Epithelial cell of esophagus (primary cell): ENCODE measurements at regions not wholly inside any gene's neighbourhood (a gene's known extent, or its start where the extent isn't known, plus 50 kb on each side); places are given as distances from the start of the nearest gene placed in this dataset.

Source experiments
- DNase-seq: peaks from one replicate; pipeline ENCODE4 v3.0.0; 2010; ENCODE audit warnings: low read depth
- H3K4me3 ChIP-seq: 2 replicates; pipeline ENCODE4 v1.5.1; 2011; ENCODE audit warnings: mild to moderate bottlenecking, low read length, control low read depth
- TF ChIP-seq, protein P1 (sequence below): IDR thresholded peaks from 2 replicates; pipeline ENCODE4 v1.5.1; 2011; ENCODE audit warnings: low read depth, mild to moderate bottlenecking, low read length, control low read depth, inconsistent platforms; ENCODE audit not compliant: insufficient read depth; ENCODE audit errors: missing control alignments

GRCh38 chr12:17507336-17507735 lies 582.7 kb downstream of the RERGL start:
- no peak overlapping the region for H3K4me3 ChIP-seq
- DNase-seq, result no peak
- TF ChIP-seq, protein P1, sequence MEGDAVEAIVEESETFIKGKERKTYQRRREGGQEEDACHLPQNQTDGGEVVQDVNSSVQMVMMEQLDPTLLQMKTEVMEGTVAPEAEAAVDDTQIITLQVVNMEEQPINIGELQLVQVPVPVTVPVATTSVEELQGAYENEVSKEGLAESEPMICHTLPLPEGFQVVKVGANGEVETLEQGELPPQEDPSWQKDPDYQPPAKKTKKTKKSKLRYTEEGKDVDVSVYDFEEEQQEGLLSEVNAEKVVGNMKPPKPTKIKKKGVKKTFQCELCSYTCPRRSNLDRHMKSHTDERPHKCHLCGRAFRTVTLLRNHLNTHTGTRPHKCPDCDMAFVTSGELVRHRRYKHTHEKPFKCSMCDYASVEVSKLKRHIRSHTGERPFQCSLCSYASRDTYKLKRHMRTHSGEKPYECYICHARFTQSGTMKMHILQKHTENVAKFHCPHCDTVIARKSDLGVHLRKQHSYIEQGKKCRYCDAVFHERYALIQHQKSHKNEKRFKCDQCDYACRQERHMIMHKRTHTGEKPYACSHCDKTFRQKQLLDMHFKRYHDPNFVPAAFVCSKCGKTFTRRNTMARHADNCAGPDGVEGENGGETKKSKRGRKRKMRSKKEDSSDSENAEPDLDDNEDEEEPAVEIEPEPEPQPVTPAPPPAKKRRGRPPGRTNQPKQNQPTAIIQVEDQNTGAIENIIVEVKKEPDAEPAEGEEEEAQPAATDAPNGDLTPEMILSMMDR, result no peak

DNA sequence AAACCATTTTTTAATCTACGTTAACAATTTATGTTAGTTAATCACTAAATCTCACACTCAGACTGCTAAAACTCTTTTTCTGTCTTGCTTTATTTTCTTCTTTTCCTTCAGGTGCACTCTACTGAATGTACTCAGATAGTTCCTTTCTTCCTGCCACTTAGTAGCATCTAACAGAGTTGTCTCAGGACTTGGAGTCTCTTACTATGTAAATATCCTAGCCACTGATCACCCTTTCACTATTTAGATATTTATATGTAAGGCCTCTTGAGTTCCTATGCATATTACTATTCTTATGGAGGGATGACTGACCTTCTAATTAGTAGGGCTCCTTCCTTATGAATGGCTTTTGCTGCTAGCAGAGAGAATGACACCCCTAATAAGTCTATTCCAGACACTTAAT lies 586.3 kb downstream of the RERGL start:
- no peak for DNase-seq
- TF ChIP-seq, protein P1, result no peak
- no peak overlapping the region for H3K4me3 ChIP-seq

GRCh38 chr12:17489452-17489851 lies 600.5 kb downstream of the RERGL start:
- DNase-seq, result no peak
- no peak overlapping the region for H3K4me3 ChIP-seq
- TF ChIP-seq, protein P1, result no peak

GRCh38 chr12:17478908-17479673 lies 610.9 kb downstream of the RERGL start:
- no peak for DNase-seq
- H3K4me3 ChIP-seq, result no peak overlapping the region
- TF ChIP-seq, protein P1, result no peak

- TF ChIP-seq, protein P1, result no peak
- no peak for DNase-seq
- H3K4me3 ChIP-seq, result no peak overlapping the region
Observed at GRCh38 chr12:17470460-17470859, 619.5 kb downstream of the RERGL start.

- TF ChIP-seq, protein P1, result no peak
- H3K4me3 ChIP-seq, result no peak overlapping the region
- peak; percentile 25 for DNase-seq
Observed at GRCh38 chr12:17459214-17459613, 630.8 kb downstream of the RERGL start.

GRCh38 chr12:17456486-17456885 lies 633.5 kb downstream of the RERGL start:
- DNase-seq, result no peak
- TF ChIP-seq, protein P1, result no peak
- H3K4me3 ChIP-seq, result no peak overlapping the region
